Kidney (tissue), 13 donors: ENCODE measurements at regions not wholly inside any gene's neighbourhood (a gene's known extent, or its start where the extent isn't known, plus 50 kb on each side); places are given as distances from the start of the nearest gene placed in this dataset.

Source experiments
- DNase-seq, 5 donors: peaks; one replicate each; pipeline ENCODE4 v3.0.0-alpha.2; 2013 to 2020
- FAIRE-seq: peaks from 2 replicates; lab custom pipeline; 2012; peaks lifted over from hg19 to GRCh38; lab: Jason Lieb, UNC
- H3K27ac ChIP-seq, 2 donors: one replicate each; pipeline ENCODE4 v1.7.0; 2013; ENCODE audit warnings: low read depth in 2 of 2, low read length in 2 of 2, inconsistent platforms in 1 of 2
- H3K27me3 ChIP-seq: one replicate; pipeline ENCODE4 v1.7.1; 2013; ENCODE audit warnings: low read length, inconsistent platforms; ENCODE audit not compliant: control insufficient read depth, insufficient read depth
- H3K36me3 ChIP-seq, 3 donors: one replicate each; pipeline versions ENCODE4 v1.7.0 to v1.7.1; 2013; ENCODE audit warnings: low read length in 3 of 3, control low read depth in 1 of 3, inconsistent platforms in 1 of 3; ENCODE audit not compliant: insufficient read depth in 3 of 3, control insufficient read depth in 2 of 3
- H3K4me1 ChIP-seq, 3 donors: one replicate each; pipeline versions ENCODE4 v1.7.0 to v1.7.1; 2013; ENCODE audit warnings: low read length in 3 of 3, inconsistent platforms in 1 of 3, low read depth in 1 of 3; ENCODE audit not compliant: control insufficient read depth in 2 of 3, insufficient read depth in 2 of 3
- H3K4me3 ChIP-seq, 3 donors: one replicate each; pipeline versions ENCODE4 v1.7.0 to v1.8.1; 2013; ENCODE audit warnings: low read length in 3 of 3, control low read depth in 1 of 3, inconsistent platforms in 1 of 3
- H3K9ac ChIP-seq, 3 donors: one replicate each; pipeline versions ENCODE4 v1.7.0 to v1.7.1; 2013; ENCODE audit warnings: low read length in 3 of 3, control low read depth in 1 of 3, inconsistent platforms in 1 of 3
- H3K9me3 ChIP-seq, 3 donors: one replicate each; pipeline versions ENCODE4 v1.7.0 to v1.7.1; 2013; ENCODE audit warnings: low read length in 3 of 3, control low read depth in 1 of 3, inconsistent platforms in 1 of 3; ENCODE audit not compliant: control insufficient read depth in 2 of 3, insufficient read depth in 1 of 3
- CTCF ChIP-seq: IDR thresholded peaks from 3 replicates; pipeline ENCODE4 v1.5.1; 2012; ENCODE audit warnings: mild to moderate bottlenecking, moderate library complexity, borderline replicate concordance; ENCODE audit not compliant: insufficient read depth; ENCODE audit errors: extremely low read depth
- intact Hi-C: fragments of 100-400 bp; cut with DNase I; formaldehyde crosslinking; loops from one replicate; pipeline ENCODE4 v1.11.1; 2022
- donor health status: control.
- donor health status: control.
- donor health status: control.
- donor health status: control.
- donor health status: control.
- donor health status: DM: yes; HTN: yes; CAD: no.
- donor health status: Normal renal cell carcinoma (clear cell type).

- DNase-seq: no peak
- H3K9me3 ChIP-seq: no peaks in the 10 kb centered on the region
- no peaks in the 10 kb centered on the region for H3K36me3 ChIP-seq
- no peaks in the 10 kb centered on the region for H3K27me3 ChIP-seq
- no peak overlapping the region for H3K27ac ChIP-seq
- no peak for FAIRE-seq
- H3K4me1 ChIP-seq: peaks cover 0 to 3% (median 3%) of the 10 kb centered on the region in 3 donors
- H3K9ac ChIP-seq: no peak overlapping the region
- intact Hi-C loops: no loop called here
- TF ChIP-seq CTCF: no peak
- no peak overlapping the region for H3K4me3 ChIP-seq
These were observed 367.9 kb downstream of the SHQ1 start for GRCh38 chr3:72480366-72480765.

GRCh38 chr3:72479651-72480215 lies 368.5 kb downstream of the SHQ1 start:
- TF ChIP-seq CTCF: no peak
- no peaks in the 10 kb centered on the region for H3K27me3 ChIP-seq
- no peaks in the 10 kb centered on the region for H3K36me3 ChIP-seq
- no peak overlapping the region for H3K4me3 ChIP-seq
- intact Hi-C loops: no loop called here
- DNase-seq: no peak
- peaks cover 0 to 3% (median 3%) of the 10 kb centered on the region in 3 donors for H3K4me1 ChIP-seq
- H3K9me3 ChIP-seq: no peaks in the 10 kb centered on the region
- no peak overlapping the region for H3K9ac ChIP-seq
- no peak overlapping the region for H3K27ac ChIP-seq
- no peak for FAIRE-seq

- intact Hi-C loops: no loop called here
- DNase-seq (no peak), FAIRE-seq (no peak)
- no peak overlapping the region for H3K9ac ChIP-seq
- no peak overlapping the region for H3K4me3 ChIP-seq
- no peaks in the 10 kb centered on the region for H3K36me3 ChIP-seq
- no peaks in the 10 kb centered on the region for H3K27me3 ChIP-seq
- H3K27ac ChIP-seq: no peak overlapping the region
- no peak for TF ChIP-seq CTCF
- H3K4me1 ChIP-seq: no peaks in the 10 kb centered on the region
- no peaks in the 10 kb centered on the region for H3K9me3 ChIP-seq
These were observed 372.1 kb downstream of the SHQ1 start for GRCh38 chr3:72476139-72476483.
